ENCODE measurements at regions not wholly inside any gene's neighbourhood (a gene's known extent, or its start where the extent isn't known, plus 50 kb on each side); places are given as distances from the start of the nearest gene placed in this dataset.

DNA sequence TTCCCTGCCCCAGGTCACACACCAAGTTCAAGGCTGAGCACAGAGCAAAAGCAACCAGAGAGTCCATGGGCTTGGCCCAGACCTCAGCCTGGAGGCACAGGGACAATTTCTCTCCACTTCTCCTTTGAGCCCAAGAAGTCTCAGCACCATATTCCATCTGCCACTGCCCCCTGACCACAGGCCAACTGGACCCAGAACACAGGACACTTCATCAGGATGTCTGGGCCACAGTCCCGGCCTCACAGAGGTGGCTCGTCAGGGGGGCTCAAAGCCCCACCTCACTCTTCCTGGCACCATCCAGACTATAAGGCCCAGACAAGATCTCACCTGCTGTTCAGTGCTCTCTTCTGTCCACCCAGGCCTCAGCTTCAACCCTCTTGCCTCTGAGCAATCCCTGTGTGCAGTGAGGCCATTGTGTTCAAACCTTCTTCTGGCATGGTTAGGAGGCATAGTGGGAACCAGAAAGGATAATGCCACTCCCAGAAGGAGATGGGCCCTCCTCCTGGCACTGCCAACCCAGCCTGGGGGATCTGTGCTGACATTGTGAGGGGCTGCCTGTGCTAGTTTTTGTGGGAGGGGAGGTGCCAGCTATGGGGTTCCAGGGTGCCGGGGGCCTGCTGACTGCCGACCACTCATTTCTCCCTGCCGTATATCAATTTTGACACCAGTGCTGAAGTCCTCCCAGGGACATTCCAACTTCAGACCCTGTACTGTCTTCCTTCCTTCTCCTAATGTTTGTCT, 49.7 kb upstream of the ANTXRL start:
- intact Hi-C loops (cut with DNase I), result no loop called here
- DNase-seq (peak; percentile 44), ATAC-seq (no peak)
- H3K4me1 ChIP-seq, result no peaks in the 10 kb centered on the region
- peaks cover 5% of the 10 kb centered on the region for H3K9me3 ChIP-seq
- H3K27ac ChIP-seq, result no peak overlapping the region
- no peaks in the 10 kb centered on the region for H3K27me3 ChIP-seq
- no peaks in the 10 kb centered on the region for H3K36me3 ChIP-seq
- TF ChIP-seq, protein P1, sequence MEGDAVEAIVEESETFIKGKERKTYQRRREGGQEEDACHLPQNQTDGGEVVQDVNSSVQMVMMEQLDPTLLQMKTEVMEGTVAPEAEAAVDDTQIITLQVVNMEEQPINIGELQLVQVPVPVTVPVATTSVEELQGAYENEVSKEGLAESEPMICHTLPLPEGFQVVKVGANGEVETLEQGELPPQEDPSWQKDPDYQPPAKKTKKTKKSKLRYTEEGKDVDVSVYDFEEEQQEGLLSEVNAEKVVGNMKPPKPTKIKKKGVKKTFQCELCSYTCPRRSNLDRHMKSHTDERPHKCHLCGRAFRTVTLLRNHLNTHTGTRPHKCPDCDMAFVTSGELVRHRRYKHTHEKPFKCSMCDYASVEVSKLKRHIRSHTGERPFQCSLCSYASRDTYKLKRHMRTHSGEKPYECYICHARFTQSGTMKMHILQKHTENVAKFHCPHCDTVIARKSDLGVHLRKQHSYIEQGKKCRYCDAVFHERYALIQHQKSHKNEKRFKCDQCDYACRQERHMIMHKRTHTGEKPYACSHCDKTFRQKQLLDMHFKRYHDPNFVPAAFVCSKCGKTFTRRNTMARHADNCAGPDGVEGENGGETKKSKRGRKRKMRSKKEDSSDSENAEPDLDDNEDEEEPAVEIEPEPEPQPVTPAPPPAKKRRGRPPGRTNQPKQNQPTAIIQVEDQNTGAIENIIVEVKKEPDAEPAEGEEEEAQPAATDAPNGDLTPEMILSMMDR (IDR thresholded peaks at IDR 0.05), result no peak
- no peak overlapping the region for H3K4me3 ChIP-seq

All from upper lobe of right lung (tissue), 1 donor.